ENCODE measurements at regions not wholly inside any gene's neighbourhood (a gene's known extent, or its start where the extent isn't known, plus 50 kb on each side); places are given as distances from the start of the nearest gene placed in this dataset.

DNA sequence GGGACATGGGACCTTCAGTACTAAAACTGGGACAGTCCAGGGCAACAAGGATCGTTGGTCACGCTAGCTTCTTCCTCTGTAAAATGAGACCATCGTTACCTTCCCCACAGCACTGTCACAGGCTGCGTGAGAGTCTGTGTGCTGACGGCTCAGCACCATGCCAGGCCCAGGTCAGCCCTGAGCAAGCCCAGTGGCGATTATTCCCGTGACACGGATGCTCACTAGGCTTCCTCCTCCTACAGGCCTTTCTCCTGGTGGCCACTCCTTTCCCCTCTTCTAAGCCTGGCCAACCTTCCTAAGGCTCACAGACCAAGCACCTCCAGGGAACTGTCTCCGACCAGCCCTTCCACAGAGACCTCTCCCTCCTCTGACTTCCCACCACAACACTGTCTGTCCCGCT lies 69.3 kb upstream of the RUNX3 start:
- no peak for DNase-seq

DNA sequence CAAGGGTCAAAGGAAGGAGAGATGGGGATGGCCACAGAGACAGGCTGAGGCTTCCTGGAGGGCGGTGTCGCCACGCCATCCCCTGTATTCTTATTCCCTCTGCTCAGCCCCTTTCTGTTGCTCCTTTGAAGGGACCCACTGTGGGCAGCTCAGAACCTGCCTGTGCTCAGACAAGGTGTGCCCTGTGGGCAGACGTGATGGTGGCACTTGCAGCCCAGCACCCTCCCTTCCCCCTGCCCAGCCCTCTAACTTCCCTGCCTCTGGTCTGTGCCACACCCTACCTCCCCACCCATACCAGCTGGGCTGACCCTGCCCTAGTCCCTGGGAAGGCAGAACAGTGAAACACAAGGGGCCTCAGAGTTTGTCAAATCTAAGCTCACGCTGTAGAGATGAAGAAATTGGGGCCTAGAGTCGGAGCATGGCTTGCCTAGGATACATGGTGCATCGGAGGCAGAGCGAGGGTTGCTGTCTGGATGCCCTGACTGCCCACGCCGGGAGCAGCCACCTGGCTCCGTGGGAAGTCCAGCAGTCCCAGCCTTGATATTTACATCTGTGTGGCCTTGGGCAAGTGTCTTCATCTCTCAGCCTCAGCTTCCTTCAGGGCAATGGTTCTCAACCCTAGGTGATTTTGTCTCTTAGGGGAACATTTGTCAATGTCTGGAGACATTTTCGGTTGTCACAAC lies 68.6 kb upstream of the RUNX3 start:
- DNase-seq, result no peak

DNA sequence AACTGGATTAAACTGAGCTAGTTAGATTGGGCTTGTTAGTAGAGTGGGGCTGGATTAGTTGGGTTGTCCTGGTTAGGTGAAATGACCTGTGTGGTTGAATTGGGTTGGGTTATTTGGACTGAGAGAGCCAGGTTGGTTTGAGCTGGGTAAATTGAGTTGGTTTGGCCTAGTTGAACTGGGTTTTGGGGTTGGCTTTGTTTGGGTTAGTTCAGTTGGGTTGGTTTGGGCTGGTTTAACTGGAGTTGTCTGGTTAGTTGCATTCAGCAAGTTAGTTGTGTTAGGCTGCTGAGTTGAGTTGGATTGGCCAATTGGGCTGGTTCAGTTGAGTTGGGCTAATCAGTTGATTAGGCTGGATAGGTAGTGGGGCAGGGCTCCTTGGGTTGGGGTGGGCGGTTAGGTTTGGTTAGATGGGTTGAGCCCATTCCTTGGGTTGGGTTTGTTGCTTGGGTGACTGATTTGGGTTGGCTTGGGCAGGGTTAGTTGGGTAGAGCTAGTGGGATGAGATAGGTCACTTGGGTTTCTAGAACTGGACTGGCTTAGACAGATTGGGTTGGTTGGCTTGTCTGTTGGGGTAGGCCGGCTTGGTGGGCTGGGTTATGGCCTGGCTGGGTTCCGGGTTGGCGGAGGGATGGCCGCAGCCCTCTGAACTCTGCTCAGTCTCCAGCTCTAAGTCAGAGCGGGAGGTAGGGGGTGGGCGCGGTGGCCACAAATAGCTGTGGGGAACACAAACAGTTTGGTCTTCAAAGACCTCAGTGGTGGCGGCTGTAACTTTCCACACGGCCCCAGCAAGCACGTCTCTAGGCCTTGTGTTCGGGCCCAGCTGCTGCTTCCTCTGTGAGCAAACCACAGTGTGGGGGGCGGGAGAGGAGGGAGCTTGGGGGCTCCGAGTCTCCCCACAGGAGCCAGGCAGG lies 67.2 kb upstream of the RUNX3 start:
- DNase-seq, result no peak

GRCh38 chr1:24996456-24996855 lies 66.4 kb upstream of the RUNX3 start:
- DNase-seq, result no peak

- no peak for DNase-seq
Observed at GRCh38 chr1:24995661-24996060, 65.6 kb upstream of the RUNX3 start.

DNA sequence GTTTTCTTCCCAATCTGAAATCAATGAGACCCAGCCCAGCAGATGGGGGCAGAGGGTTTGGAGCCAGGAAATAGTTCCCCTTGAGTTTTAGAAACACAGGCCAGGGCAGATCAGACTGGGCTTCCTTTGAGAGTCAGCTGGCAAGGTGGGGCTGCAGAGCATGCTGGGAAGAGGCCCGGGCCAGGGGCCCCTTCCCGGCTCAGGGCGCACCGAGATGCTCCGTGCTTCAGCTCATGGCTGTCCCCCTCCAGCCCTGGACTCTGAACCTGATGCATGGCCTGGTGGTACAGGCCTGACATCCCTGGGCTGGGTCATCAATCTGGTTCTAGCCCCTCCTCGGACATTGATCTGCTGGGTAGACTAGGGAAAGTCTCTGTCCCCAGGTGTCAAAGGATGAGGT lies 65.1 kb upstream of the RUNX3 start:
- no peak for DNase-seq

- DNase-seq, result no peak
Observed at GRCh38 chr1:24993871-24994580, 64.0 kb upstream of the RUNX3 start.

- DNase-seq, result no peak
Observed at GRCh38 chr1:24992761-24993211, 62.7 kb upstream of the RUNX3 start.

DNA sequence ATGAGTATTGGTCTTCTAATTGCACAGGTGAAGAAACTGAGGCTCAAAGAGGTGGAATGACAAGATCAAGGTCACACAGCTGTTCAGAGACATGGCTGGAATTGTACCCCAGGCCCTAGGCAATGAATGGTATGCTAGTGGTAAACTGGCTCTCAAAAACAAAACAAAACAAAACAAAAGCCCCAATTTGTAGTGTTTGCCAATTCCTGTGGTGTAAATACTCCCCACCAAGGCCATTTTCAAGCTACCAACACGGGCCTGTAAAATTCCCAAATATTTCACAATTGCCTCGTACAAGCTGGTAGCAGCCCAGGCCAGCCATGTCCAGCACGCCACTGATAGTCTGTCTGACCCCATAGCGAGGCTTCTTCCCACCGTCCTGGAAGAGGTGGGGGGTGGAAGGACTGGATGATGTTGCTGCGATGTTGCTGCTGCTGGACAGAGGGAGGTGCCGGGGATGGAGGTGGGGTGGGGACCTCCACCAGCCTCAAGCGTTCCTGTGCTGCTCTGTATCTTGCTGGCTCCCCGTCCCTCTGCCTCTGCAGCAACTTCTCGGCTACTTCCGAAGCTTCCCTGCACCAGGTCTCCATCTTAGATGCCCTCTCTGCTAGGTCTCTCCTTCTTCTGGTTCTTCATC lies 62.2 kb upstream of the RUNX3 start:
- DNase-seq, result no peak

- DNase-seq, result no peak
Observed at GRCh38 chr1:24991697-24992096, 61.6 kb upstream of the RUNX3 start.

- DNase-seq, result no peak
Observed at GRCh38 chr1:24990779-24991641, 60.9 kb upstream of the RUNX3 start.

DNA sequence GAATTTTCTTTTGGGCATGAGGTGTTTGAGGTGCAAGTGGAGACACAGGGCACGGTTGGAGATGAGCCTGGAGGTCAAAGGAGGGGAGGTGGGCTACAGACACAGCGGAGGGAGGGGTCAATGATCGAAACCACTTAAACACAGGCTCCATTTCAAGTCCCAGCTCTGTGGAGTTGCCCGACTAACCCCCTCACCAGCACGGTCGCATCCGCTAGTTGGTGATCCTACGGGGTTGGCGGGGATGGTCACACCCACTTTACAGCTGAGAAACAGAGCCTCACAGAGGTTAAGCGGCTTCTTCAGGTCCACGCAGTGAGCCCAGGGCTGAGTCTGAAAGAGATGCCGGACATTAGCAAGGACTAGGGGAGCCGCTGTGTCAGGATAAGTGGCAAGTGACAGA lies 60.1 kb upstream of the RUNX3 start:
- DNase-seq, result no peak

DNA sequence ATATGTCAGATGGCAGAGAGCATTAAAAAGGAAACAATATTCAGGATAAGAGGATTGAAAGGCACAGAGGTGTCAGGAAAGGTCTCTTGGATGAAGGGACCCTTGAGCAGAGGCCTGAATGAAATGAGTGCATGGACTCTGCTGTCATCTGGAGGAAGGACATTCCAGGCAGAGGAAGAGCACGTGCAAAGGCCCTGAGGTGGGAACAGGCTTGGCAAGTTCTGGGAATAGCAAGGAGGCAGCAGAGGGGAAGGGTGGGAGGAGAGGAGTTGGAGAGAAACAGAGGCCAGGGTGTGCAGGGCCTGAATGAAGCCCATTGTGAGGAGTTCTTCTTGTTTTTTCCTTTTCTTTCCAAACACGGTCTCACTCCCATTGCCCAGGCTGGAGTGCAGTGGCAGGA lies 59.0 kb upstream of the RUNX3 start:
- DNase-seq, result no peak

GRCh38 chr1:24988558-24988912 lies 58.5 kb upstream of the RUNX3 start:
- no peak for DNase-seq

DNA sequence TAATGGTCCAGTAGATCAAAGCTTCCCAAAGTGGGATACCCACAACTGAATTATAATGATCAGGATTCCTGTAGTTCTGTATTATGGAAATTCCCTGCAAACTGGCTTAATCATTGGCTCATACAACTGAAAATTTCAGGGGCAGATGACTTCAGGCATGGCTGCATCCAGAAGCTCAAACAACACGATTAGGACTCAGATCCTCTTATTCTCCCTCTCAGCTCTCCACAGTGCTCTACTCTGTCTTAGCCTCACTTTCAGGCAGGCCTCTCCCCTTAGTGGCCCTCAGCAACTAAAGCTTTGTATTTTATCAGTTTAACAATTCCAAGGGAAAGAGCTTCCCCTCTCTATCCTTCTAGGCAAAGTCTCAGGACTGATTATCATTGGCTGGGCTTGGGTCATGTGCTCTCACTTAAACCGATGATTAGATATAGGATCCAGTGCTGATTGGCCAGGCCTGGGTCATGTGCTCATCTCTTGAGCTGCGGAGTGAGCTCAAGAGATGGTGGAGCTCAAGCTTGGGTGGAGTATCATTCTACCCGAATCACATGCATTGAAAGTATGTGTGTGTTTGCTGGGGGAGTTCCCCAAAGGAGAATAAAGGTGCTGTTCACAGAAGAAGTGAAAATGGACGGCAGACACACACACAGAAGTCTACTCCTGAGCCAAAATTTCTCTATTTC lies 57.9 kb upstream of the RUNX3 start:
- peak; percentile 10 for DNase-seq

- no peak for DNase-seq
Observed at GRCh38 chr1:24987424-24987823, 57.3 kb upstream of the RUNX3 start.

- no peak for DNase-seq
Observed at GRCh38 chr1:24986372-24986965, 56.4 kb upstream of the RUNX3 start.

DNA sequence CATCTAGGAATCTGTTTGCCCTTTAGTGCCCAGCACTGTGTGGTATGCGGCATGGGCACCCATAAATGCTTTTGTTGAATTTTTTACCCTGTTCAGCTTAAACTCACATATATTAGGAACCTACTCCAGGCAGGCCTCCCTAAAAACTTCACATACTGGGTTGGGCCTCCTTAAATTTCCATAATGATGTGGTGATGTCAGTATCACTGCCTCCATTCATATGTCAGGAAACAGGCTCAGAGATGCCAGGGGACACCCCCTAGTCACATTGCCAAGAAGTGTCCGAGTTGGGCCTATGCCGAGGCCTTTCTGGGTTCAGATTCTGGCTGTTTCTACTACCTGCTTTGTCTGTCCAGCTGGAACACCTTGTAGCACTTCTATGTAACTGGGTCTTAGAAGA lies 55.7 kb upstream of the RUNX3 start:
- DNase-seq, result no peak

- DNase-seq, result no peak
Observed at GRCh38 chr1:24984800-24985522, 54.9 kb upstream of the RUNX3 start.

GRCh38 chr1:24984300-24984699 lies 54.2 kb upstream of the RUNX3 start:
- DNase-seq, result no peak
